ENCODE measurements at regions not wholly inside any gene's neighbourhood (a gene's known extent, or its start where the extent isn't known, plus 50 kb on each side); places are given as distances from the start of the nearest gene placed in this dataset.
"Not testable (repeated sequence)": the region's sequence is repeated elsewhere in the genome, so short reads cannot be mapped to it uniquely, and the experiment has no call there.

DNA sequence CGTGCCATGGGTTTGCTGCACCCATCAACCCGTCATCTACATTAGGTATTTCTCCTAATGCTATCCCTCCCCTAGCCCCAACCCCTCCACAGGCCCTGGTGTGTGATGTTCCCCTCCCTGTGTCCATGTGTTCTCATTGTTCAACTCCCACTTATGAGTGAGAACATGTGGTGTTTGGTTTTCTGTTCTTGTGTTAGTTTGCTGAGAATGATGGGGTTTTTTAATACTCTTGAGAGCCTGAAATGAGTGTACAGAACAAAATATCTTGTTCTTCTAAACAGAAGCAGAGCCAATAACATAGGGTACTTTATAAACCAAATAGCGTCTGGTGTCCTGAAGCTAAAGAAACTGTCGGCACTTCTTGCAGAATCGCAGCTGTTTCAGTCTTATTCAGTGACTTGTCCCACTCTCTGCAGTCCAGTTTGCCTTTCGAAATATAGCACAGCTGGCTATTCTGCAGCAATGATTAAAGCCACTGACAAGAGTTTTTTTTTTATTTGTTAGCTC, 52.1 kb downstream of the GASK1B start:
- not testable (repeated sequence) for TF ChIP-seq POLR2A, POLR2AphosphoS5 (IDR thresholded peaks at IDR 0.05)
- TF ChIP-seq, protein P1, sequence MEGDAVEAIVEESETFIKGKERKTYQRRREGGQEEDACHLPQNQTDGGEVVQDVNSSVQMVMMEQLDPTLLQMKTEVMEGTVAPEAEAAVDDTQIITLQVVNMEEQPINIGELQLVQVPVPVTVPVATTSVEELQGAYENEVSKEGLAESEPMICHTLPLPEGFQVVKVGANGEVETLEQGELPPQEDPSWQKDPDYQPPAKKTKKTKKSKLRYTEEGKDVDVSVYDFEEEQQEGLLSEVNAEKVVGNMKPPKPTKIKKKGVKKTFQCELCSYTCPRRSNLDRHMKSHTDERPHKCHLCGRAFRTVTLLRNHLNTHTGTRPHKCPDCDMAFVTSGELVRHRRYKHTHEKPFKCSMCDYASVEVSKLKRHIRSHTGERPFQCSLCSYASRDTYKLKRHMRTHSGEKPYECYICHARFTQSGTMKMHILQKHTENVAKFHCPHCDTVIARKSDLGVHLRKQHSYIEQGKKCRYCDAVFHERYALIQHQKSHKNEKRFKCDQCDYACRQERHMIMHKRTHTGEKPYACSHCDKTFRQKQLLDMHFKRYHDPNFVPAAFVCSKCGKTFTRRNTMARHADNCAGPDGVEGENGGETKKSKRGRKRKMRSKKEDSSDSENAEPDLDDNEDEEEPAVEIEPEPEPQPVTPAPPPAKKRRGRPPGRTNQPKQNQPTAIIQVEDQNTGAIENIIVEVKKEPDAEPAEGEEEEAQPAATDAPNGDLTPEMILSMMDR (IDR thresholded peaks at IDR 0.05), result peak in 1 of 3 donors; percentile 13
